ENCODE measurements at regions not wholly inside any gene's neighbourhood (a gene's known extent, or its start where the extent isn't known, plus 50 kb on each side); places are given as distances from the start of the nearest gene placed in this dataset.

DNA sequence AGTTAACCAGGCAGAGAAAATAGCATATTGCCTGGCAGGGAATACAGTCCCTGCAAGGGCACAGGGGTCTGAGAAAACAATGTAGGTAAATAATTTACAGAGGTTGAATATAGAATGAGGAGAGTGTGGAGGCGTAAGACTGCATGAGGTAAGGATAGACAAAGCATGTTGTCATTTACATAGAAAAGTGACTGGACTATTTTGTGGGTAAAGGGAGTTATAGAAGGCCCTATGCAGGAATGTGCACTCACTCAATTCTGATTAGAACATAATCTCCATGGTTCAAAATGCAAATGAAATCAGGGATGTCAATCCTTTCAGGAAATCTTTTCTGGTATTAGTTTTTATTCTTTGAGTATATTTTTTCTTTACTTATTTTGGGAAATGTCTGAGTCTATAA, 285.7 kb upstream of the SALL1 start:
- H3K27ac ChIP-seq (ENCODE audit: insufficient read depth, low read depth, low read length), result no peak overlapping the region
- DNase-seq (ENCODE audit: low read depth, low spot score) (no peak), FAIRE-seq (no peak)
- H3K79me2 ChIP-seq (ENCODE audit: control insufficient read depth, insufficient read depth, low read length), result no peaks in the 10 kb centered on the region
- TF ChIP-seq, protein P1, sequence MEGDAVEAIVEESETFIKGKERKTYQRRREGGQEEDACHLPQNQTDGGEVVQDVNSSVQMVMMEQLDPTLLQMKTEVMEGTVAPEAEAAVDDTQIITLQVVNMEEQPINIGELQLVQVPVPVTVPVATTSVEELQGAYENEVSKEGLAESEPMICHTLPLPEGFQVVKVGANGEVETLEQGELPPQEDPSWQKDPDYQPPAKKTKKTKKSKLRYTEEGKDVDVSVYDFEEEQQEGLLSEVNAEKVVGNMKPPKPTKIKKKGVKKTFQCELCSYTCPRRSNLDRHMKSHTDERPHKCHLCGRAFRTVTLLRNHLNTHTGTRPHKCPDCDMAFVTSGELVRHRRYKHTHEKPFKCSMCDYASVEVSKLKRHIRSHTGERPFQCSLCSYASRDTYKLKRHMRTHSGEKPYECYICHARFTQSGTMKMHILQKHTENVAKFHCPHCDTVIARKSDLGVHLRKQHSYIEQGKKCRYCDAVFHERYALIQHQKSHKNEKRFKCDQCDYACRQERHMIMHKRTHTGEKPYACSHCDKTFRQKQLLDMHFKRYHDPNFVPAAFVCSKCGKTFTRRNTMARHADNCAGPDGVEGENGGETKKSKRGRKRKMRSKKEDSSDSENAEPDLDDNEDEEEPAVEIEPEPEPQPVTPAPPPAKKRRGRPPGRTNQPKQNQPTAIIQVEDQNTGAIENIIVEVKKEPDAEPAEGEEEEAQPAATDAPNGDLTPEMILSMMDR (IDR thresholded peaks at IDR 0.05; ENCODE audit: extremely low read depth in 1 of 2, insufficient read depth in 1 of 2, low read depth in 1 of 2, low read length in 2 of 2), result no peak
- TF ChIP-seq POLR2AphosphoS5 (IDR thresholded peaks at IDR 0.05; ENCODE audit: insufficient read depth, low read depth, low read length) (no peak), JUN (IDR thresholded peaks at IDR 0.05; ENCODE audit: borderline replicate concordance, insufficient read depth, insufficient read length, low read depth) (no peak), FOS (IDR thresholded peaks at IDR 0.05; ENCODE audit: borderline replicate concordance, insufficient read depth, low read length) (no peak), POLR2A (IDR thresholded peaks at IDR 0.05; ENCODE audit: low read depth, low read length) (no peak), MYC (IDR thresholded peaks at IDR 0.05; ENCODE audit: low read depth, low read length) (no peak), GATA2 (IDR thresholded peaks at IDR 0.05; ENCODE audit: insufficient read depth, insufficient read length, low read depth, low read length) (no peak), EZH2 (IDR thresholded peaks at IDR 0.05; ENCODE audit: borderline replicate concordance, low read depth, low read length, severe bottlenecking) (no peak)
- TF ChIP-seq, protein P2, sequence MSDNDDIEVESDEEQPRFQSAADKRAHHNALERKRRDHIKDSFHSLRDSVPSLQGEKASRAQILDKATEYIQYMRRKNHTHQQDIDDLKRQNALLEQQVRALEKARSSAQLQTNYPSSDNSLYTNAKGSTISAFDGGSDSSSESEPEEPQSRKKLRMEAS (IDR thresholded peaks at IDR 0.05; ENCODE audit: insufficient read depth, insufficient read length), result no peak
- ChIA-PET POLR2A (no interaction called here), CTCF (no interaction called here)
- H2AFZ ChIP-seq (ENCODE audit: low read depth, low read length), result no peak overlapping the region
- intact Hi-C loops (cut with micrococcal nuclease), result no loop called here
- H4K20me1 ChIP-seq (replicated peaks; ENCODE audit: control insufficient read depth, extremely low read depth, insufficient read depth, low read length), result no peaks in the 10 kb centered on the region
- dilution Hi-C loops (cut with MboI; ENCODE audit: extremely low pct_ligation_motif_present, low sequenced_read_pairs), result no loop called here
- H3K4me3 ChIP-seq (replicated peaks in 1 of 3; ENCODE audit: insufficient read depth in 1 of 3, low read depth in 1 of 3, low read length in 3 of 3), result no peak overlapping the region
- no peak overlapping the region for H3K9ac ChIP-seq (replicated peaks; ENCODE audit: extremely low read depth, insufficient read depth, low read length)
- BruUV-seq (replicated peaks), result no TSS peak
- H3K27me3 ChIP-seq (ENCODE audit: control insufficient read depth in 2 of 2, insufficient read depth in 2 of 2, low read length in 2 of 2), result no peaks in the 10 kb centered on the region
- H3K9me1 ChIP-seq (replicated peaks; ENCODE audit: control insufficient read depth, extremely low read depth, insufficient read depth, low read length), result no peaks in the 10 kb centered on the region
- H3K9me3 ChIP-seq (replicated peaks; ENCODE audit: control insufficient read depth, insufficient read depth, low read length), result no peaks in the 10 kb centered on the region
- H3K36me3 ChIP-seq (ENCODE audit: control insufficient read depth in 2 of 2, extremely low read depth in 1 of 2, insufficient read depth in 2 of 2, low read length in 2 of 2), result no peaks in the 10 kb centered on the region
- no peak overlapping the region for H3K4me2 ChIP-seq (ENCODE audit: insufficient read depth, low read length)
- no peaks in the 10 kb centered on the region for H3K4me1 ChIP-seq (ENCODE audit: control insufficient read depth, extremely low read depth, insufficient read depth, low read length)

All from endothelial cell of umbilical vein (primary cell).